Smooth muscle cell (in vitro differentiated cells): ENCODE measurements at regions not wholly inside any gene's neighbourhood (a gene's known extent, or its start where the extent isn't known, plus 50 kb on each side); places are given as distances from the start of the nearest gene placed in this dataset.

Experiments
- DNase-seq: peaks from one replicate; lab custom pipeline; 2025; ENCODE audit not compliant: unreplicated experiment; lab: John Stamatoyannopoulos, UW
- H2AFZ ChIP-seq: fragments of 200-600 bp; sonication (generic); 2 replicates; pipeline ENCODE4 v1.6.0; 2016; ENCODE audit warnings: antibody characterized with exemption, low read depth, mild to moderate bottlenecking
- H3F3A ChIP-seq: fragments of 200-600 bp; sonication (generic); 2 replicates; pipeline ENCODE4 v1.6.0; 2017; ENCODE audit warnings: antibody characterized with exemption, low read depth
- H3K27ac ChIP-seq: fragments of 200-600 bp; sonication (generic); 2 replicates; pipeline ENCODE4 v1.5.1; 2016; ENCODE audit warnings: low read depth, mild to moderate bottlenecking
- H3K27me3 ChIP-seq: fragments of 200-600 bp; sonication (generic); 2 replicates; pipeline ENCODE4 v1.6.1; 2016; ENCODE audit warnings: low read depth, mild to moderate bottlenecking
- H3K36me3 ChIP-seq: fragments of 200-600 bp; sonication (generic); 2 replicates; pipeline ENCODE4 v1.5.1; 2016; ENCODE audit warnings: low read depth
- H3K4me1 ChIP-seq: fragments of 200-600 bp; sonication (generic); 2 replicates; pipeline ENCODE4 v1.5.1; 2016; ENCODE audit warnings: low read depth
- H3K4me2 ChIP-seq: fragments of 200-600 bp; sonication (generic); 2 replicates; pipeline ENCODE4 v1.6.0; 2016; ENCODE audit warnings: mild to moderate bottlenecking
- H3K4me3 ChIP-seq: fragments of 200-600 bp; sonication (generic); 2 replicates; pipeline ENCODE4 v1.5.1; 2016; ENCODE audit warnings: mild to moderate bottlenecking
- H3K79me2 ChIP-seq: fragments of 200-600 bp; sonication (generic); 2 replicates; pipeline ENCODE4 v1.6.0; 2016; ENCODE audit warnings: low read depth, mild to moderate bottlenecking
- H3K9ac ChIP-seq: fragments of 200-600 bp; sonication (generic); 2 replicates; pipeline ENCODE4 v1.6.0; 2016; ENCODE audit warnings: low read depth
- H3K9me3 ChIP-seq: fragments of 200-600 bp; sonication (generic); replicated peaks from 2 replicates; pipeline ENCODE4 v1.5.1; 2016; ENCODE audit warnings: low read depth
- H4K20me1 ChIP-seq: fragments of 200-600 bp; sonication (generic); 2 replicates; pipeline ENCODE4 v1.6.0; 2016; ENCODE audit warnings: low read depth
- CTCF ChIP-seq: fragments of 200-600 bp; sonication (generic); IDR thresholded peaks from 2 replicates; pipeline ENCODE4 v1.5.1; 2017; ENCODE audit warnings: borderline replicate concordance, mild to moderate bottlenecking, antibody characterized with exemption; ENCODE audit not compliant: insufficient read depth, poor library complexity, severe bottlenecking
- WGBS: methylation state at CpG from one replicate; pipeline ENCODE4 v1.1.7; 2016; ENCODE audit warnings: low lambda C conversion rate; 5-methylcytosine and 5-hydroxymethylcytosine counted together

DNA sequence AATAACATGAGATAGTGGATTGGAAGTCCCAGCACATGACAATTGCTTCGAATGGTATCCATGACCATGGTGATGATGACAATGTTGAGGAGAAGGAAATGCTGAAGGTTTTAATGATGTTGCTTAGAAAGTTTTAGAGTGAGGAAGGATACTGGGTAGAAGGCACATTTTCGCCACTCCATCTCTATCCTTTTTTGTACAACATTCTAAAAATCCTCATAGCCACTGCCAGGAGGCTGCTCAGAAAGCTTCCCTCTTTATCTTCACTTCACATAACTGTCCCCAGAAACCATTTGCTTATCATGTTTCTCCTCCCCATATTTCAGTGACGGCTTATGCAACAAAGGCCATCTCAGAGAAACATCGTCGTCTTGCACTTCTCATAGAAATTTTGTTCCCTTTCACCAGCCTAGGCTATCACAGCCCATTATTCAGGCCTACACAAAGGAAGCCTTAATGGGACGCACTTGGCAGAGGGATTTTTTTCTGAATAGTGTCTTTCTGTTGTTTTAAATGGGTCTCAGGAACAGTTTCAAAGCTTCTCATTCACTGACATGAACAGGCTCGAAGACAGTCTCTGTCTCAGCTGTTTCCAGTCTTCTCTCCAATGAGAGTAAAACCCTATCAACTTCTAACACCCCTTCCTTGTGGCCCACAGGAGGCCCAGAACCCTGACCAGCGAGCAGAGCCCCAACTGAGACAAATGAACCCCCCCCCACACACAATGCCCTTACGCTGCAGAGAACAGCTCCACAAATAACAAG is 506.7 kb downstream of the HAPSTR1 start:
- Histone ChIP-seq H3K36me3 (no peaks in the 10 kb centered on the region), H3K27me3 (no peaks in the 10 kb centered on the region), H3K9ac (no peak overlapping the region), H4K20me1 (no peaks in the 10 kb centered on the region), H3K4me2 (no peak overlapping the region), H3K4me1 (peaks cover 7% of the 10 kb centered on the region), H3K4me3 (no peak overlapping the region), H3K79me2 (no peaks in the 10 kb centered on the region), H3K27ac (no peak overlapping the region), H2AFZ (no peak overlapping the region), H3F3A (no peaks in the 10 kb centered on the region), H3K9me3 (no peaks in the 10 kb centered on the region)
- TF ChIP-seq CTCF, result no peak
- WGBS, result 62% methylated on average over 9 of the region's 9 CpGs
- DNase-seq, result no peak

DNA sequence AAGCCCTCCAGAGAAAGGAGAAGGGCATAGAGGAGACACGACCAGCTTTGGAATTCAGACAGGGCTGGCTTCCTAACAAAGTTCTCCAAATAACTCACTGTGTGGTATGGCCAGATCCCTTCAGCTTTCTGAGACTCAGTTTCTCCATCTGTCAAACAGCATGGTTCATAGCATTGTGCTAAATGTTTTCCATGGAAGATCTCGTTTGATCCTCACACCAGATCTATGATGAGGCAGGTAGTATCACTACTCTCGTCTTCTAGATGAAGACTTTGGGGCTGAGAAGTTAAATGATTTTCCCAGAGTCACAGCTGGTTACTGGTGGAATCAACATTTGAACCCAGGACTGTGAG is 507.3 kb downstream of the HAPSTR1 start:
- no peak overlapping the region for H3K9ac ChIP-seq
- no peak overlapping the region for H2AFZ ChIP-seq
- no peak overlapping the region for H3K27ac ChIP-seq
- no peaks in the 10 kb centered on the region for H4K20me1 ChIP-seq
- 89% methylated on average over 3 of the region's 3 CpGs for WGBS
- TF ChIP-seq CTCF, result no peak
- H3K79me2 ChIP-seq, result no peaks in the 10 kb centered on the region
- no peak overlapping the region for H3K4me2 ChIP-seq
- H3K4me3 ChIP-seq, result no peak overlapping the region
- H3F3A ChIP-seq, result no peaks in the 10 kb centered on the region
- peaks cover 7% of the 10 kb centered on the region for H3K4me1 ChIP-seq
- no peak for DNase-seq
- H3K36me3 ChIP-seq, result no peaks in the 10 kb centered on the region
- no peaks in the 10 kb centered on the region for H3K9me3 ChIP-seq
- H3K27me3 ChIP-seq, result no peaks in the 10 kb centered on the region

- Histone ChIP-seq H3K9me3 (no peaks in the 10 kb centered on the region), H3F3A (no peaks in the 10 kb centered on the region), H2AFZ (no peak overlapping the region), H3K79me2 (no peaks in the 10 kb centered on the region), H3K36me3 (no peaks in the 10 kb centered on the region), H4K20me1 (no peaks in the 10 kb centered on the region), H3K4me1 (peaks cover 7% of the 10 kb centered on the region), H3K4me3 (no peak overlapping the region), H3K27me3 (no peaks in the 10 kb centered on the region), H3K9ac (no peak overlapping the region), H3K27ac (no peak overlapping the region), H3K4me2 (no peak overlapping the region)
- WGBS, result 93% methylated on average over 8 of the region's 8 CpGs
- DNase-seq, result no peak
- no peak for TF ChIP-seq CTCF
Observed at GRCh38 chr16:9599415-9600120, 508.1 kb downstream of the HAPSTR1 start.
